ENCODE measurements at regions not wholly inside any gene's neighbourhood (a gene's known extent, or its start where the extent isn't known, plus 50 kb on each side); places are given as distances from the start of the nearest gene placed in this dataset.
"Not testable (repeated sequence)": the region's sequence is repeated elsewhere in the genome, so short reads cannot be mapped to it uniquely, and the experiment has no call there.

DNA sequence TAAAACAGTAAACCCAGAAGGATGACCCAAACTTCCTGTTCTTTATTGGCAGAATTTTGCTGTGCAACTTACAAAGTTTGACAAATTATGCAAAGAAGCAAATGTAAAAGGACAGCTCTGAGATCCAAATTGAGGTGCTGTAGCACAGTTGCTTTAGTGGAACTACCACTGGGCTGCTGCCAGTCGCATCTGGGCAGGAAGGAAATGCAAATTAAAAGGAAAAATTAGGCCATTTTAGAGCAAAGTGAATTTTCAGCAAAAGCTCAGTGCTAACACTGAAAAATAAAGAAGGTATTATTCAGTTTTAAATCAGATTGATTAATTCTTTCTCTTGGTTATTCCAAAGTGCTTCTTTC lies 104.5 kb downstream of the ZMAT3 start:
- DNase-seq (ENCODE audit: low spot score): peak; percentile 43

- peak; percentile 13 for DNase-seq (ENCODE audit: low spot score)
Measured at GRCh38 chr3:178966299-178967176, 105.1 kb downstream of the ZMAT3 start.

GRCh38 chr3:178964551-178964950 lies 107.1 kb downstream of the ZMAT3 start:
- no peak for DNase-seq (ENCODE audit: low spot score)

DNA sequence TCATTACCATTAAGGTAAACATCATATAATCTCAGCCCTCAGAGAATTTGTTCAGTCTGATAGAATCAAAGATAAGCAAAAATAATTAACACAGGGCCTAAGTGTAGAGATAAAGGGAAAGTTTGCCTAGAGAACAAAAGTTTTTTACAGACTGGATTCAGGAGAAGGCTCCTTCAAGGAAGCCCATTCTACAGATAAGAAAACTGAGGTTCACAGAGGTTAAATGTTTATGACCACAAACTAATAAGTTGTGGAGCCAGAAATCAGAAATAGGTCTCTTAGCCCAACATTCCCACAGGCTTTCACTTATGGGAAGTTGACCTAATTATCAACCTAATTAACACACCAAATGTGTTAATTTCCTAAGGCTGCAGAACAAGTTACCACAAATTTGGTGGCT lies 110.7 kb downstream of the ZMAT3 start:
- no peak for DNase-seq (ENCODE audit: low spot score)

- DNase-seq (ENCODE audit: low spot score): no peak
Measured at GRCh38 chr3:178960181-178960580, 111.4 kb downstream of the ZMAT3 start.

DNA sequence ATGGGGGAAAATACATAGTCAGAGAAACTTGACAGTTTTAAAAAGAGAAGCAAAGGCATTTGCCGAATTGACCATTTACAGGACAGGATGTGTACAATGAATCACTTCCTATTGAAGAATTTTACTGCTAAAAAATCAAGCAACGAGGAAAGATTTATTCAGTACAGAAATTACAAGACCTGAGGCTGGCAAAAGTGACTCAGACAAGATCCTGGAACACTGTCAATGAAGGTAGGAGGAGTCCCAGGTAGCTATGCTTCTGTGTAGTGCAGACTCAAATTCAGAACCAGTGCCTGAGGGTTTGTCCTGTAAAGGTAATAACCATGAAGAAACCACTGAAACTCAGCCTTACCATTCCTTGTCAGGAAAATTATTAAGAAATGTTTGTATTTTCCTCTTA lies 120.9 kb downstream of the ZMAT3 start:
- DNase-seq (ENCODE audit: low spot score): no peak

GRCh38 chr3:178949896-178950295 lies 121.7 kb downstream of the ZMAT3 start:
- DNase-seq (ENCODE audit: low spot score): no peak

- no peak for DNase-seq (ENCODE audit: low spot score)
Measured at GRCh38 chr3:178948546-178948945, 123.1 kb downstream of the ZMAT3 start.

DNA sequence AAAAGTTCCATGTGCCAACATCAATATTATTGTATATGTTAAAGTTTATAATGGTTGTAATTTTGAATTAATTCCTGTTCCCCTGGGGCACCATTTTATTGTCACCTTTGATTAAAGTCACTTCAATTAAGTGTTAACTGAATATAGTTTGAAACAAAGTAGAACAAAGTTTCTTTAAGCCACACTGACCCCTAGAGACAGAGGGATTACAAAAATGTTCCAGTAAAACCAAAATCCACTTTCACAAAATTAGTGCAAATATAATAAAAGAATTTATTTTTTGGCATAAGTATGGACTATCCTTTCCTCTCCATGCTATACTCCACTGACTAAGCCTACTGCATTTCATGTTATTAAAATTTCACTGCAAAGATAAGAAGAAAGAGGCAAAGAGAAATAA lies 123.9 kb downstream of the ZMAT3 start:
- no peak for DNase-seq (ENCODE audit: low spot score)

DNA sequence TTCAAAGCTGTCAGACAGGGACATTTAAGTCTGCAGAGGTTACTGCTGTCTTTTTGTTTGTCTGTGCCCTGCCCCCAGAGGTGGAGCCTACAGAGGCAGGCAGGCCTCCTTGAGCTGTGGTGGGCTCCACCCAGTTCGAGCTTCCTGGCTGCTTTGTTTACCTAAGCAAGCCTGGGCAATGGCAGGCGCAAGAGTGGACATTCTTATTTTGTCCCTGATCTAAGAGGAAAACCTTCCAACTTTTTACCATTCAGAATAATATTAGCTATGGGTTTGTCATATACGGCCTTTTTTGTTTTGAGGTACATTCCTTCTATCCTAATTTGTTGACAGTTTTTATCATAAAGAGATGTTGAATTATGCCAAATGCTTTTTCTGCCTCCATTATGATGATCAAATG lies 129.3 kb downstream of the ZMAT3 start:
- not testable (repeated sequence) for DNase-seq (ENCODE audit: low spot score)

DNA sequence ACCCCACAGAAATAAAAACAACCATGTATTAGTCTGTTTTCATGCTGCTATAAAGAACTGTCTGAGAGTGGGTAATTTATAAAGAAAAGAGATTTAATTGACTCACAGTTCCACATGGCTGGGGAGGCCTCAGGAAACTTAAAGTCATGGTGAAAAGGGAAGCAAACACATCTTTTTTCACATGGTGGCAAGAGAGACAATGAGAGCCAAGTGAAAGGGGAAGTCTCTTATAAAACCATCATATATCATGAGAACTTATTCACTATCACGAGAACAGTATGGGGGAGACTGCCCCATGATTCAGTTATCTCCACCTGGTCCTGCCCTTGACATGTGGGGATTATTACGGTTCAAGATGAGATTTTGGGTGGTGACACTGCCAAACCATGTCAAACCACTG lies 141.5 kb downstream of the ZMAT3 start:
- no peak for DNase-seq (ENCODE audit: low spot score)

GRCh38 chr3:178916223-178916622 lies 155.4 kb downstream of the ZMAT3 start:
- no peak for DNase-seq (ENCODE audit: low spot score)

GRCh38 chr3:178915365-178915764 lies 156.2 kb downstream of the ZMAT3 start:
- no peak for DNase-seq (ENCODE audit: low spot score)

DNA sequence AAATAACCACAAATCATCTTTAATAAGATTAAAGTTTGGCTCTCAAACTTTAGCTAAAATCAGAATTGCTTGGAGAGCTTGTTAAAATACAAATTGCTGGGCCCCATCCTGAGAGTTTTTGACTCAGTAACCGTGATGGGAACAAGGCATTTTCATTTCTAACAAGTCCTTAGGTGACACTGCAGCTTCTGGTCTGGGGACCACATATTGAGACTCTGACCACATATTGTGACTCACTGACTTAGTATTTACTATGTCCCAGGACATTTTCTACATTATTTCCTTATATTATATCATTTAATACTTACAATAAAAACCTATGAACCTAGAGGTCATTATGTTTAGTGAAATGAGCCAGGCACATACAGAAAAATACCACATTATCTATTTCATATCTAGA lies 164.5 kb downstream of the ZMAT3 start:
- no peak for DNase-seq (ENCODE audit: low spot score)

- no peak for DNase-seq (ENCODE audit: low spot score)
Measured at GRCh38 chr3:178901204-178901603, 170.4 kb downstream of the ZMAT3 start.

DNA sequence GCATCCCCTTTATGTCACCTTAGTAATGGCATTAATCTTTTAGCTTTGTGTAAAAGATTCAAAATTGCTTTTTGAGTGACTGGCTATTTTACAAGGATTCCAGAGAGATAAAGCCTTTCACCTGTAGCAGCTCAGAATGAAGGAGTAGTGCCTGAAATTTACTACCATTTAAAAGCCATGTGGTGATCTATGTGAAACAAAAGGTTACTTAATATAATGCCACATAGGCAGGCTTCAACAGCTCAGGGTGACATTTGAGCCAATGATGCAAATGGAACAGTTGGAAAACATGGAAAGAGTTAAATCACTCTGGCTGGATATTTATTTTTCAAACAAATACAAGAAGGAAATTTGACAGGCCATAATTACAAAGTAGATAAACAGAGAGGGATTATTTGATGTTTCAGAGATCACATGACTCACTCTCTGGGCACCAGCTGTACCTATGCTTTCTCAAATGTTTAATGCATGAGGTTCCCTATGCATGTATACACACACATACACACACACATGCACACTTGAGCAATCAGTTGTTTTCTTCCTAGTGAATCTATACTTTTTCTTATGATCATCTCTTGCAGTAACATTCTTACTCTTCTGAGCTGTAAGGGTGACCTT lies 171.5 kb downstream of the ZMAT3 start:
- no peak for DNase-seq (ENCODE audit: low spot score)

DNA sequence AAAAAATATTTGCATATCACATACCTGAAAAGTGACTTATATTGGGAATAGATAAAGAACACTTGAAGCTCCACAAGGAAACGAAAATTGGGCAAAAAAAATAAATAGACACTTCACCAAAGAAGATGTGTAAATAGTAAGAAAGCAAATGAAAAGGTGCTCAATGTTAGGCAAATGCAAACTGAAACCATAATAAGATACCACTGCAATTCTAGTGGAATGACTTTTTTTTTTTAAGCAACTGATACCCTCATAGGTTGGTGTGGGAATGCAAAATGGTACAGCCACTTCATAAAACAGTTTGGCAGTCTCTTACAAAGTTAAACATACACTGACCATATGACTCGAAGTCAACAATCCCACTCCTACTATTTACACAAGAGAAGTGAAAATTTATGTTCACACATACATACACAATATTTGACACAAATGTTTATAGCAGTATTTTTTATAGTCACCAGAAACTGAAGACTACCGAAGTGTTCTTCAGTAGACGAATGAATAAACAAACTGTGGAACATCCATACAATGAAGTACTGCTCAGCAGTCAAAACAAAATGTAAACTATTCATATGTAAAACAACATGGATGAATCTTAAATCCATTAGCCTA lies 176.3 kb downstream of the ZMAT3 start:
- DNase-seq (ENCODE audit: low spot score): no peak
